ENCODE measurements at regions not wholly inside any gene's neighbourhood (a gene's known extent, or its start where the extent isn't known, plus 50 kb on each side); places are given as distances from the start of the nearest gene placed in this dataset.

DNA sequence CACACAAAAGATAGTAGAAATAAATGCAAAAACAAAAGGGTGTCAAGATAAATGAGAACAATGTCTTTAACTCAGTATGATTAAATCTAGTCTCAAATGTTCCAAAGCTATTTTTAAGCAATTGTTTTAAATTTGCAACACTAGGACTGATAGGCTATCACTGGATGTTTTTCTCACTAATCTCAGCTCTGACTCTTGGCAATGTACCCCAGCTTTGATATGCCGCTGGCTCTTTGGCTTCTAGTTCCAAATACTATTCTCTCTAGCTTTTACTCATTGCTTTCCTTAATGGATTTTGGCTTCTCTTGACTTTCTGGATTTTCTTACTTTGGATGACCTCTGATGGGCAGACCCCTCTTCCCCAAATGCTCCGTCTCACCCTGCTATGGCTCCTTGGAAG is 116.0 kb upstream of the SLC35B3 start:
- Histone ChIP-seq H3K9me3 (no peaks in the 10 kb centered on the region), H3K36me3 (no peaks in the 10 kb centered on the region), H3K27me3 (replicated peaks in 1 of 7) (no peaks in the 10 kb centered on the region), H3K4me1 (no peaks in the 10 kb centered on the region), H3K27ac (no peak overlapping the region), H3K4me3 (no peak overlapping the region)
- WGBS, 5 donors = 88 to 95% (median 92%) methylated on average over 2 of the region's 2 CpGs
- no peak for DNase-seq
- TF ChIP-seq POLR2A (IDR thresholded peaks at IDR 0.05) = no peak
- no peak for TF ChIP-seq POLR2AphosphoS5 (IDR thresholded peaks at IDR 0.05)
- intact Hi-C loops (cut with DNase I; ENCODE audit: low total_unique reads) = no loop called here

DNA sequence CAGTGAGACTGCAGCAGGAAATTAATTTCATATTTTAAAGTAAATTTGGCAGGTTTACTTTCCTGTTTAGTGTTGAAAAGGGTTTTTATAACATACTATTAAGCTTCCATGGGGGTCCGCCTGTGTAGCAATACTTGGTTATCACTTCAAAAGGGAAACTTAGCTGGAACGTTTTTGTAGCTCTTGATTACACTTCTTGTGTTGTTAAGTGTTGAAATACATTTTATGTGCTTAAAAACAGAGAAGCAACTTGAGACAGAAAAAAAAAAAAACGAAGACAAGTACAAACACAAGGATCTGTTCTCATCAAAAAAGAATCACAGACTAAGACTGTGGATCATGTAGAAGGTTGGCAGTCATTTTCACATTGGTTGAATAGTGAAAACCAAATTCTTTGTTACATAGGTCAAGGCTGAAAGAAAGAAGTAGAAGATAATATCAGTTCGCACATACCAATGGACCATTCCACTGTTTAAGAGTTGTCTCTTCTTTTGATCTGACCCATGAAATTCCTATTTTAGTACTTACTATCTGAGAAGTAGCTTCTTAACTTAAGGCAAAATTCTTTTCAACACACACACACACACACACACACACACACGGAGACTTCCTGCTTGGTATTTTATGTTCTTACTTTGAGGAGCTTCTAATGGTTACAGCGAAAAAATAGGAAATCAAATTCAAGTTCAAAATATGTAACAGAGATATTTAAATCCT is 113.9 kb upstream of the SLC35B3 start:
- DNase-seq = no peak
- 44 to 67% (median 62%) methylated on average over 6 of the region's 6 CpGs for WGBS, 5 donors
- no peaks in the 10 kb centered on the region for H3K9me3 ChIP-seq

DNA sequence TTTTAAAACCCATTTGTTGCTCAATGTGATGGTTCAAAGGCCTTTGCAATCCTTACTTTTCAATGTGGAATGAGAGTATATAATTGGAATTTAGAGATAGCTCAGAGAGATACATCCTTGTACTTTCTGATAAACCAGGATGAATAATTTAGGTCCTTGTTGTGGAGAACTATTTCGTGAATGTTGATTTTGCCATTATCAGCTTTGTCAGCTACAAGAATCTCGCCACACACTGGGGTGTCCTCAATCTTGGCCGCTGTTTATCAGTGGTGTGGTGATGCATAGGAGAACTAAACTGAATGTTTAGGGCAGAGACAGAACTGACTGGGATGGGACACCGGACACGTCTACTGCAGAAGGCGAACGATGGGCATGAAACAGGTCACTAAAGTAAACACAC is 111.2 kb upstream of the SLC35B3 start:
- intact Hi-C loops (cut with DNase I; ENCODE audit: low total_unique reads) = no loop called here
- no peak for DNase-seq

More for the DNA sequence above, 113.9 kb upstream of the SLC35B3 start:
- Histone ChIP-seq H3K4me3 (no peak overlapping the region), H3K4me1 (no peaks in the 10 kb centered on the region), H3K27ac (no peak overlapping the region), H3K27me3 (replicated peaks in 1 of 7) (no peaks in the 10 kb centered on the region), H3K36me3 (no peaks in the 10 kb centered on the region)
- intact Hi-C loops (cut with DNase I; ENCODE audit: low total_unique reads) = no loop called here
- TF ChIP-seq, protein P1, sequence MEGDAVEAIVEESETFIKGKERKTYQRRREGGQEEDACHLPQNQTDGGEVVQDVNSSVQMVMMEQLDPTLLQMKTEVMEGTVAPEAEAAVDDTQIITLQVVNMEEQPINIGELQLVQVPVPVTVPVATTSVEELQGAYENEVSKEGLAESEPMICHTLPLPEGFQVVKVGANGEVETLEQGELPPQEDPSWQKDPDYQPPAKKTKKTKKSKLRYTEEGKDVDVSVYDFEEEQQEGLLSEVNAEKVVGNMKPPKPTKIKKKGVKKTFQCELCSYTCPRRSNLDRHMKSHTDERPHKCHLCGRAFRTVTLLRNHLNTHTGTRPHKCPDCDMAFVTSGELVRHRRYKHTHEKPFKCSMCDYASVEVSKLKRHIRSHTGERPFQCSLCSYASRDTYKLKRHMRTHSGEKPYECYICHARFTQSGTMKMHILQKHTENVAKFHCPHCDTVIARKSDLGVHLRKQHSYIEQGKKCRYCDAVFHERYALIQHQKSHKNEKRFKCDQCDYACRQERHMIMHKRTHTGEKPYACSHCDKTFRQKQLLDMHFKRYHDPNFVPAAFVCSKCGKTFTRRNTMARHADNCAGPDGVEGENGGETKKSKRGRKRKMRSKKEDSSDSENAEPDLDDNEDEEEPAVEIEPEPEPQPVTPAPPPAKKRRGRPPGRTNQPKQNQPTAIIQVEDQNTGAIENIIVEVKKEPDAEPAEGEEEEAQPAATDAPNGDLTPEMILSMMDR (IDR thresholded peaks at IDR 0.05 in 8 of 11, conservative IDR thresholded peaks at IDR 0.05 in 3 of 11) = no peak
- TF ChIP-seq POLR2A (IDR thresholded peaks at IDR 0.05) (no peak), POLR2AphosphoS5 (IDR thresholded peaks at IDR 0.05) (no peak)

DNA sequence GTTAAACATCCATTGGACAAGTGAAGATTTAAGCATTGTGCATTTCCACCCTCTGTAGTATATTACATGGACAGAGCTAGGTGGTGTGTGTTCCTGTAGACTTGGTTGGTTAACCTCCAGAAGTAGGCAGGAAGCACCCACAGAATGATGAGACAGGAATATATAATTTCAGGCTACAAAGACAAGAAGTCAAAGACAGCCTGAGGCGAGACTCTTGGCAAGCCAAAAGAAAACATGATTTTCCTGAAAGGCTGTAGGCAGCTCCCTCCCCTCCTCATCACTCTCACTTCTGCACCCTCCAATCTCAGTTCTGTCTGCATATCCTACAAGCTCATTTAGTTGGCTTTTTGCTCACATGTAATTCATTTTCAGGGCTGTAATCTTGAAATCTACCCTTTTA is 110.0 kb upstream of the SLC35B3 start:
- intact Hi-C loops (cut with DNase I; ENCODE audit: low total_unique reads) = no loop called here
- DNase-seq = no peak
- H3K4me3 ChIP-seq = no peak overlapping the region
- WGBS, 5 donors = 54 to 100% (median 75%) methylated on average over 1 of the region's 1 CpG
- H3K9me3 ChIP-seq = peaks cover 0 to 26% (median 9%) of the 10 kb centered on the region in 8 donors
- H3K36me3 ChIP-seq = no peaks in the 10 kb centered on the region
- H3K4me1 ChIP-seq = no peaks in the 10 kb centered on the region
- H3K27ac ChIP-seq = no peak overlapping the region
- H3K27me3 ChIP-seq (replicated peaks in 1 of 7) = no peaks in the 10 kb centered on the region
- TF ChIP-seq POLR2A (IDR thresholded peaks at IDR 0.05) (no peak), POLR2AphosphoS5 (IDR thresholded peaks at IDR 0.05) (no peak)
- TF ChIP-seq, protein P1 (IDR thresholded peaks at IDR 0.05 in 8 of 11, conservative IDR thresholded peaks at IDR 0.05 in 3 of 11) = no peak

More for the DNA sequence above, 111.2 kb upstream of the SLC35B3 start:
- 77 to 88% (median 84%) methylated on average over 7 of the region's 7 CpGs for WGBS, 5 donors
- Histone ChIP-seq H3K36me3 (no peaks in the 10 kb centered on the region), H3K27ac (no peak overlapping the region), H3K4me1 (no peaks in the 10 kb centered on the region), H3K4me3 (no peak overlapping the region), H3K9me3 (peaks cover 0 to 15% (median 0%) of the 10 kb centered on the region in 8 donors), H3K27me3 (replicated peaks in 1 of 7) (no peaks in the 10 kb centered on the region)
- TF ChIP-seq, protein P1 (IDR thresholded peaks at IDR 0.05 in 8 of 11, conservative IDR thresholded peaks at IDR 0.05 in 3 of 11) = no peak
- TF ChIP-seq POLR2AphosphoS5 (IDR thresholded peaks at IDR 0.05) = no peak
- no peak for TF ChIP-seq POLR2A (IDR thresholded peaks at IDR 0.05)

Measured in spleen (tissue), 11 donors.